ENCODE measurements at regions not wholly inside any gene's neighbourhood (a gene's known extent, or its start where the extent isn't known, plus 50 kb on each side); places are given as distances from the start of the nearest gene placed in this dataset.

- no peak for TF ChIP-seq CTCF (IDR thresholded peaks at IDR 0.05; ENCODE audit: control insufficient read depth, extremely low read depth, insufficient read depth)
- DNase-seq (ENCODE audit: low read depth) = no peak
- H3K4me3 ChIP-seq (ENCODE audit: low read depth, low read length) = no peak overlapping the region
These were observed 459.4 kb downstream of the NUF2 start for GRCh38 chr1:163781146-163781545.

- DNase-seq (ENCODE audit: low read depth) = no peak
- no peak for TF ChIP-seq CTCF (IDR thresholded peaks at IDR 0.05; ENCODE audit: control insufficient read depth, extremely low read depth, insufficient read depth)
- H3K4me3 ChIP-seq (ENCODE audit: low read depth, low read length) = no peak overlapping the region
These were observed 464.2 kb downstream of the NUF2 start for GRCh38 chr1:163785868-163786405.

GRCh38 chr1:163789911-163790310 lies 468.2 kb downstream of the NUF2 start:
- no peak for TF ChIP-seq CTCF (IDR thresholded peaks at IDR 0.05; ENCODE audit: control insufficient read depth, extremely low read depth, insufficient read depth)
- no peak for DNase-seq (ENCODE audit: low read depth)
- no peak overlapping the region for H3K4me3 ChIP-seq (ENCODE audit: low read depth, low read length)

GRCh38 chr1:163794551-163794950 lies 472.8 kb downstream of the NUF2 start:
- no peak for DNase-seq (ENCODE audit: low read depth)

GRCh38 chr1:163796394-163796821 lies 474.7 kb downstream of the NUF2 start:
- DNase-seq (ENCODE audit: low read depth) = peak; percentile 32
- H3K4me3 ChIP-seq (ENCODE audit: low read depth, low read length) = no peak overlapping the region
- TF ChIP-seq CTCF (IDR thresholded peaks at IDR 0.05; ENCODE audit: control insufficient read depth, extremely low read depth, insufficient read depth) = no peak

More at GRCh38 chr1:163794551-163794950, 472.8 kb downstream of the NUF2 start:
- TF ChIP-seq CTCF (IDR thresholded peaks at IDR 0.05; ENCODE audit: control insufficient read depth, extremely low read depth, insufficient read depth) = no peak
- no peak overlapping the region for H3K4me3 ChIP-seq (ENCODE audit: low read depth, low read length)

GRCh38 chr1:163797816-163798215 lies 476.1 kb downstream of the NUF2 start:
- no peak for TF ChIP-seq CTCF (IDR thresholded peaks at IDR 0.05; ENCODE audit: control insufficient read depth, extremely low read depth, insufficient read depth)
- no peak overlapping the region for H3K4me3 ChIP-seq (ENCODE audit: low read depth, low read length)
- DNase-seq (ENCODE audit: low read depth) = no peak

GRCh38 chr1:163799190-163799805 lies 477.5 kb downstream of the NUF2 start:
- TF ChIP-seq CTCF (IDR thresholded peaks at IDR 0.05; ENCODE audit: control insufficient read depth, extremely low read depth, insufficient read depth) = no peak
- no peak overlapping the region for H3K4me3 ChIP-seq (ENCODE audit: low read depth, low read length)
- DNase-seq (ENCODE audit: low read depth) = no peak
